PC-9 (cell line): ENCODE measurements at regions not wholly inside any gene's neighbourhood (a gene's known extent, or its start where the extent isn't known, plus 50 kb on each side); places are given as distances from the start of the nearest gene placed in this dataset.

ENCODE experiments used
- BruUV-seq: library from RNA; stranded (reverse); fragments of 400-500 nt; replicated peaks from 2 replicates; lab custom pipeline; 2021; lab: Mats Ljungman, UMichigan
- CTCF ChIA-PET: fragments of 300-600 bp; sonication (Branson Sonifier 250); formaldehyde crosslinking; loops from one replicate; lab custom pipeline; 2022; ENCODE audit warnings: antibody characterized with exemption; lab: Charles Lee
- POLR2A ChIA-PET: fragments of 300-600 bp; sonication (Branson Sonifier 250); formaldehyde crosslinking; loops from one replicate; lab custom pipeline; 2022; ENCODE audit warnings: antibody characterized with exemption; ENCODE audit not compliant: unreplicated experiment; lab: Charles Lee
- DNase-seq, 2 experiments: peaks; one replicate each; pipeline versions ENCODE4 v3.0.0 to v3.0.0-alpha.2; 2015 to 2022; ENCODE audit warnings: mixed read lengths in 1 of 2
- H2AFZ ChIP-seq: fragments of 200-600 bp; sonication (generic); 2 replicates; pipeline ENCODE4 v1.8.1; 2017; ENCODE audit warnings: antibody characterized with exemption
- H3F3A ChIP-seq: fragments of 200-600 bp; sonication (generic); 2 replicates; pipeline ENCODE4 v1.8.1; 2017; ENCODE audit warnings: antibody characterized with exemption, mild to moderate bottlenecking, low read depth; ENCODE audit not compliant: insufficient read depth
- H3K27ac ChIP-seq: fragments of 200-600 bp; sonication (generic); 2 replicates; pipeline ENCODE4 v1.6.1; 2016; ENCODE audit warnings: mixed run types
- H3K27me3 ChIP-seq: fragments of 200-600 bp; sonication (generic); 2 replicates; pipeline ENCODE4 v1.6.1; 2016; ENCODE audit warnings: low read depth, mixed run types; ENCODE audit not compliant: insufficient read depth
- H3K36me3 ChIP-seq: fragments of 200-600 bp; sonication (generic); 2 replicates; pipeline ENCODE4 v1.6.1; 2016; ENCODE audit warnings: low read depth, mixed run types
- H3K4me1 ChIP-seq: fragments of 200-600 bp; sonication (generic); replicated peaks from 2 replicates; pipeline ENCODE4 v1.6.1; 2016; ENCODE audit warnings: mixed run types; ENCODE audit not compliant: insufficient read depth
- H3K4me2 ChIP-seq: fragments of 200-600 bp; sonication (generic); 2 replicates; pipeline ENCODE4 v1.6.1; 2017; ENCODE audit warnings: mixed run types
- H3K4me3 ChIP-seq: fragments of 200-600 bp; sonication (generic); 2 replicates; pipeline ENCODE4 v1.6.1; 2016; ENCODE audit warnings: mixed run types
- H3K79me2 ChIP-seq: fragments of 200-600 bp; sonication (generic); 2 replicates; pipeline ENCODE4 v1.6.1; 2017; ENCODE audit warnings: low read depth, mixed run types
- H3K9me2 ChIP-seq: fragments of 200-600 bp; sonication (generic); 2 replicates; pipeline ENCODE4 v1.8.1; 2017; ENCODE audit warnings: mild to moderate bottlenecking; ENCODE audit not compliant: insufficient read depth
- H3K9me3 ChIP-seq: fragments of 200-600 bp; sonication (generic); 2 replicates; pipeline ENCODE4 v1.8.1; 2016; ENCODE audit warnings: low read depth; ENCODE audit not compliant: insufficient read depth
- H4K20me1 ChIP-seq: fragments of 200-600 bp; sonication (generic); 2 replicates; pipeline ENCODE4 v1.8.1; 2017; ENCODE audit not compliant: insufficient read depth
- CTCF ChIP-seq: fragments of 200-600 bp; sonication (generic); conservative IDR thresholded peaks from 2 replicates; pipeline ENCODE4 v1.6.1; 2017; ENCODE audit warnings: mixed run types, antibody characterized with exemption, mild to moderate bottlenecking, moderate library complexity
- EZH2 ChIP-seq: fragments of 200-600 bp; sonication (generic); IDR thresholded peaks from 2 replicates; pipeline ENCODE4 v1.8.0; 2017; ENCODE audit warnings: antibody characterized with exemption, low read depth
- intact Hi-C: fragments of 100-400 bp; cut with micrococcal nuclease; formaldehyde crosslinking; loops from one replicate; pipeline ENCODE4 v1.10.0; 2022; ENCODE audit not compliant: unreplicated experiment

- intact Hi-C loops, result no loop called here
- H3K4me3 ChIP-seq, result no peak overlapping the region
- H3K4me1 ChIP-seq, result no peaks in the 10 kb centered on the region
- DNase-seq, result no peak
- BruUV-seq, result no TSS peak
- no peaks in the 10 kb centered on the region for H3K9me3 ChIP-seq
- H3K79me2 ChIP-seq, result no peaks in the 10 kb centered on the region
- H3K36me3 ChIP-seq, result no peaks in the 10 kb centered on the region
- CTCF ChIA-PET, result no interaction called here
- no peak overlapping the region for H2AFZ ChIP-seq
- H3K27ac ChIP-seq, result no peak overlapping the region
- POLR2A ChIA-PET, result no interaction called here
- TF ChIP-seq CTCF (no peak), EZH2 (no peak)
- no peaks in the 10 kb centered on the region for H4K20me1 ChIP-seq
- no peaks in the 10 kb centered on the region for H3F3A ChIP-seq
- H3K27me3 ChIP-seq, result peaks cover 54% of the 10 kb centered on the region
- no peaks in the 10 kb centered on the region for H3K9me2 ChIP-seq
- H3K4me2 ChIP-seq, result no peak overlapping the region
These were observed 259.4 kb downstream of the BUD13 start for GRCh38 chr11:116513278-116513823.

GRCh38 chr11:116512841-116513240, 259.9 kb downstream of the BUD13 start:
- CTCF ChIA-PET, result no interaction called here
- H3K4me2 ChIP-seq, result no peak overlapping the region

GRCh38 chr11:116511684-116512083, 261.1 kb downstream of the BUD13 start:
- H3K9me2 ChIP-seq, result no peaks in the 10 kb centered on the region
- H3K9me3 ChIP-seq, result no peaks in the 10 kb centered on the region
- no peaks in the 10 kb centered on the region for H3K36me3 ChIP-seq
- POLR2A ChIA-PET, result no interaction called here
- no peak for DNase-seq
- H3F3A ChIP-seq, result no peaks in the 10 kb centered on the region
- no peaks in the 10 kb centered on the region for H3K4me1 ChIP-seq
- TF ChIP-seq EZH2, result no peak
- no peak for TF ChIP-seq CTCF
- CTCF ChIA-PET, result no interaction called here
- intact Hi-C loops, result no loop called here
- H2AFZ ChIP-seq, result no peak overlapping the region
- peaks cover 57% of the 10 kb centered on the region for H3K27me3 ChIP-seq
- H3K27ac ChIP-seq, result no peak overlapping the region
- no TSS peak for BruUV-seq
- H3K79me2 ChIP-seq, result no peaks in the 10 kb centered on the region
- H3K4me3 ChIP-seq, result no peak overlapping the region
- H4K20me1 ChIP-seq, result no peaks in the 10 kb centered on the region
- H3K4me2 ChIP-seq, result no peak overlapping the region

More at GRCh38 chr11:116512841-116513240, 259.9 kb downstream of the BUD13 start:
- Histone ChIP-seq H3K4me3 (no peak overlapping the region), H3K27me3 (peaks cover 54% of the 10 kb centered on the region), H3K79me2 (no peaks in the 10 kb centered on the region), H2AFZ (no peak overlapping the region), H3K27ac (no peak overlapping the region), H3K4me1 (no peaks in the 10 kb centered on the region), H3K36me3 (no peaks in the 10 kb centered on the region), H3K9me3 (no peaks in the 10 kb centered on the region), H3K9me2 (no peaks in the 10 kb centered on the region), H3F3A (no peaks in the 10 kb centered on the region), H4K20me1 (no peaks in the 10 kb centered on the region)
- DNase-seq, result no peak
- TF ChIP-seq CTCF (no peak), EZH2 (no peak)
- POLR2A ChIA-PET, result no interaction called here
- BruUV-seq, result no TSS peak
- intact Hi-C loops, result no loop called here
